GM19468 (cell line): ENCODE measurements at regions not wholly inside any gene's neighbourhood (a gene's known extent, or its start where the extent isn't known, plus 50 kb on each side); places are given as distances from the start of the nearest gene placed in this dataset.

Experiments used
- ATAC-seq: cut with Tn5 transposase; IDR thresholded peaks from one replicate; pipeline ENCODE4 v1.9.1; 2021; ENCODE audit warnings: mild to moderate bottlenecking, moderate library complexity, moderate number of reproducible peaks; ENCODE audit not compliant: unreplicated experiment; ENCODE audit errors: extremely low read depth

DNA sequence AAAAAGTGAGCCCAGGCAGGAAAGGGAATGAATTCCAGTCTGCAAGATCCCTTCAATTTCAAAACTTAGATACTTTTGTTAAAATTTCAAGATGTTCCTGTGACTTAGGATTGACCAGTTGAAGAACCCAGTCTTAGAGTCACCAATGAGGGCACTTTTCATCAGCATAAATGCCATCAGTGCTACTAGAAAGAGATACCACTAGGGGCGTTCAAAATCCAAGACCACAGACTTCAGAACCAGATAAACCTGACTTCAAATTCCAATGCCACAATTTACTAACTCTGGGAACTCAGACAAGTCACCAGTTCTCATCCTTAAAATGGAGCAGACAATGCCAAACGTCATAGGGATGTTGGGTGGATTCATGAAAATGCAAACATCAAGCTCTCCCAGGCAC is 523.2 kb downstream of the BUD13 start:
- ATAC-seq, result no peak

DNA sequence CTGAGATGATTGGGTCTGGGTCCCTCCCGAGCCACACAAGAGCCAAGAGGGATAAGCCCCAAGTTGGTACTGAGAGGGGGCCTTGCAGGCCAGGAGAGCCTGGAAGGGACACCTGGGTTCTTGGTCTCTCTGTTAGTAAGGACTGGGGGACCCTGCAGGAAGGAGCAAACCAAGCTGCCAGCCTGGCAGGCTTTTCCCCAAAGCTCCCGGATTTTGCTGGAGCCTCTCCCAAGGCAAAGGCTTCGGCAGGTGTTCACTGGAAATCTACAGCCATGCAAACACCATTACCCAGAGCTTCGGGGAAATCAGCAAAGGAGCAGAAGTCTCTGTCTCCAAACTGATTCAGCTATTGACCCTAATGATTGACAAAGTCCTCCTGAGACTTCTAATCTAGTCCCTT is 527.9 kb downstream of the BUD13 start:
- no peak for ATAC-seq

DNA sequence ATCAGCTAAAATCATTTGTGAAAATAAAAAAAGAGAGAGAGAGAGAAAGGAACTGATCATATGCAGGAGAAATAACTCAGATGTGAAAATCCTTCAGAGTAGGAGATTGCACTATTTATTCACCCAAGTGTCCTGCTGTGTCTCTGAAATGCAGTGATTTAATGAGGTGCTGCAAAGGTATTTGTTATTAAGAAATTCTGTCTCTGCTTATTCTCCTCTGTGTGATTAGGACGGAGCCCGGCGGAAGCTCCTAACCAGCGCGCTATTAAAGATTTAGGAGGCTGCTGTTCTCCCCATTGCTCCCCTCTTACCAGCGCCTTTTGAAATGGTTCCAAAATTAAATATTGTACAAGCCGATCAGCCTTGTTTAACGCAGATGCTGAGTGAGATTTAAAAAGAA is 528.3 kb downstream of the BUD13 start:
- no peak for ATAC-seq

DNA sequence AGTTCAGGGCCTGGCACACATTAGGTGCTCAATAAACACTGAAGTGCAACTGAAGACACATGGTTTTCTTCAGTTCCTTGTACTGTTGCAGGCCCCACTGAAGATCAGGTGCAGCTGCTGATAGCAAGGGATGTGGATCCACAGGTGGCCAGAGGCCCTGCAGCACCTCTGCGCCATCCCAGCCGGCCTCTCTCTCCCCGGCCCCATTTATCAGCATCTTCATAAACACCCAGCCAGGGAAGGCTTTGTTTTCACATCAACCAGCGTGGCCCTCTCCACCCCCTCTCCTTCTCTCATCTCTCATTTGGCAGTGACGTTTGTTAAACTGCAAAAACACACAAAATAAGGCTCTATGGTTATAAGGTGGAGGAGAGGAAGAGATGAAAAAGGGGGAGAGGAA is 528.8 kb downstream of the BUD13 start:
- no peak for ATAC-seq

DNA sequence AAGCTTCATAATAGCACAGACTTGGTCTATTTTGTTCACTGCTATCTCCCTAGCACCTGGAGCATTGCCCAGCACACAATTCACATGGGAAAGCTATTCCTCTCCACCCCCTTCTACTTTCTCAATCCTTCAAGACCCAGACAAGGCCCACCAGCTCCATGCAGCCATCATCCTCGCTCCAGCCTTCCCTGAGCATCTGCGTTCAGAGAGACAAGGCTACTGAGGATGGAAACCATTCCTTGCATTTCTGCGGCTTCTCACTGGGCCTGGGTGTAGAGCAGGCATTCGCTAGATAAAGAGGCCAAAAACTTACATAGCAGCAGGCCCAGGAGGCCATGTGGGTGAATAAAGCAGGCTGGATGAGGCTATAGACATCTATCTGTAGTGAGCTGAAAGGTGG is 530.8 kb downstream of the BUD13 start:
- no peak for ATAC-seq

DNA sequence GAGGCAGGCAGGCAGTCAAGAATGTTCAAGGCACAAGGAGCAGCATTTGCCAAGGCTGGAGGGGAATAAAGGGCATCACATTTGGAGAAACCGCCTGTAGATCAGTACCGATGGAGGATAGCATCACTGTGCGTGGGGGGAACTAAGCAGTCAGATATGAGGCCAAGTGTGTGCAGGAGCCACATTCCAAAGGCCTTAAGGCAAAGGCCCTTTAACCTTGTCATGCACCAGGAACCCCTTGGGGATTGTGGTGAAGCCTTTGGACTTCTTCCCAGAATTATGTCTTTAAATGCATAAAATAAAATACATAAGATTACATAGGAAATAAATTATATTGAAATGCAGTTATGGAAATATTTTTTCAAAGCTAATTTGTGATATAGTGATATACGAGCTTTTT is 532.1 kb downstream of the BUD13 start:
- no peak for ATAC-seq

DNA sequence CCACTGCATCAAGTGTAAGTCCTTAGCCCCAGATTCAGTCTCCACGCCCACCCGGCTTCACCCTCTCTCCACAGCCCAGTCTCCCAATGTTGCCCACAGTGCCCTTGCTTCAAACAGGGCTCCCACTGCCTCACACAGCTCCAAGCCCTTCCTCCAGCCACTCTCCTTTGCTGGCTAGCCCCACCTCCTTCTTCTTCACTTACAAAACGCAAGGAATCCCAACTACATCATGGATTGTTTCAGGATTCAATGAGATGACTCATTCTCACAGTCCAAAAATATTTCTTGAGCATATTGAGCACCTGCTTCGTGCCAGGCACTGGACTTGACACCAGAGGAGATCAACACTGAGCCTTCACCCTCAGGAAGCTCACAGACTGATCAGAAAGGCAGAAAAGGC is 533.5 kb downstream of the BUD13 start:
- no peak for ATAC-seq

DNA sequence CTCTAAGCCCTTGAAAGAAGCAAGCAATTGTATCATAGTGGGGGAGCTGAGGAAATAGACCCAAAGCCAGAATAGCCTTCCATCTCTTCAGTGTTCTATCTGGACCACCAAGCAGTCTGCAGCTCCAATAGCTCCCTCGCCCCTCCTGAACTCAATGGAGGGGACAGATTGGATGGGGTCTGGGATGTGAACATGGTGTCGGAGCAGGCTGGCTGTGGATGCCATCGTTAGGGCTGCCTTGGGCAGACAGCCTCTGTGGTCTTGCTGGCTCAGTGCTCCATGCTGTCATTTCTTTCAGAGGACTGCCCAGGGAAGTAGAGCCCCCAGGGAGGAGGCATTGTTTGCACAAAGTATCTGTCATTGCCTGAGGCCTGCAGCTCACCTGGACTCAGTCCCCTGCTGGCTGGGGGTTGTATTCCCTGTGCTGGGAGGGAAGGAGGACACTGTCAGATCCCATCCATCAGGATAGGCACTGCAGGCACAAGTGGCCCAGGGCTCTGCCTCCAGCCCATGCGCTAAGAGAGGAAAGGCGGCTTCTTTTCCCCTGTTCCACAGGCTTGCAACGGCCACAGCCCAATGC is 537.7 kb downstream of the BUD13 start:
- no peak for ATAC-seq

DNA sequence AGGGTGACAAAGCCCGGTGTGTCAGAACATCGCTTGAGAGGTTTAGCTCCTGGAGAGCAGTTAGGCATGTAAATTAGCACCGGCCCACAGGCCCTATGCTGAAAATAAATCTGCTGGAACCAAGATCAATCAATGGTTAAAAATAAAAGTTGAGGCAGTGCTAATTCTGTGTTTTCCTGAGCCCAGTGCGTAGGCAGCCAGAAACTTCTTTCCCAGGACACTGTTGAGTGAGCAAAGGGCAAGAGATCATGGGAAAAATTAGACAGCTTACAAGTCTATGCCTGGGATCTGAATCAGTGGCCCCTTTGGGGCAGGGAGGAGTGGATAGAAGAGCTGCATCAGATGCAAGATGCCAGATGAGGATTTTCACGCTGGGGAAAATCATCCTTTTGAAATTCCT is 539.2 kb downstream of the BUD13 start:
- ATAC-seq, result no peak

DNA sequence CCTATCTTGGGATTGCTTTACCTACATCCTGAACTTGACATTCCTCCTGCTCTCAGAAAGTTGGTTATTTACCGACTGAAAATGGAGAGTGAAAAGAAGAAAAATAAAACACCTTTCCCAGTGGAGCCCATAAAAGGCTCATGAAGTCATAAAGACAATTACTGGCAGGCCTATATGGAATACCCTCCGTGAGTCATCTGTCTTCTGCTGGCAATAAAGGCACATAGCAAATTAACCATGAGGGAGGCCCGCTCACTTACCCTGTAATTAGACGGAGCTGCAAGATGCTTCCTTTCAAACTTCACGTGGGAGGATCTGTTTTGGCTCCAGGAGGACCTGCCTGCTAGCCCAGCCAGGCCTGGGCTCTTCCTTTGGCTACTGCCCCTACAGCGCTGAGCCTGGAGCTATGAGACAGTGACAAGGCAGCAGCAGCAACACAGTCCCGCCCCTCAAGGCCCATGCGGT is 540.4 kb downstream of the BUD13 start:
- no peak for ATAC-seq

DNA sequence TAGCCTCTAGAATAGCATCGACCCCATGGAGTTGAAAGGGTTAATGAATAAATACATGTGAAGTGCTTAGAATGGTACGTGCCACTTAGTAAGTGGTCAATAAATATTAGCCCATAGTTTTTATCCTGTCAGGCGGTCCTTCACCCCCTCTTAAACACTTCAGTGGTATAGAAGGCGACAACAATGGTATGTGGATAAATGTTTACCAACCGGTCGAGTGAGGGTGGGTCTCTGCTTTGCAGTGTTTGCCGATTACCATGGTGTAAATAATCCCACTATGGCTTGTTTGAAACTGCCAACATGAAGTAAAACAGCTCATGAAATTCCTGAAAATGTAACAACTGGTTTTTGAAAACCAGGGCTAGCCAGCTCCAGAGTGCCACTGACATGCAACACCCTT is 541.2 kb downstream of the BUD13 start:
- no peak for ATAC-seq

DNA sequence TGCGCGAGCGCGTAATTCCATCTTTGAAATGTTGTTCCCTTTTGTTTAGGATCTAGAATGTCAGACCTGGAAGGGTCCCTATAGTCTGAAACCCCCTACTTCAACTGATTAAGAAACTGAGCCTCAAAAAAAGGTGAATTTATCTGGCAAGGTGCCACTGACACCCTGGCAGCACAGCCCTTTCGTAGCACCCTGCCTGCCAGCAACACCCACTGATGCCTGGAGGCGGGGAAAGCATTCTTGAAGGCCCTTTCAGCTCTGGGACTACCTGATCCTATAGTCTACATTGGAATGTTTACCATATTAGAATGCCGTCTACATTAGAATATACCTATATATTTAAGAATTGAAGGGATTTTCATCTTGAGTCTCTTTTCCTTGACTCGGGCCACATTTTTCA is 542.3 kb downstream of the BUD13 start:
- no peak for ATAC-seq

DNA sequence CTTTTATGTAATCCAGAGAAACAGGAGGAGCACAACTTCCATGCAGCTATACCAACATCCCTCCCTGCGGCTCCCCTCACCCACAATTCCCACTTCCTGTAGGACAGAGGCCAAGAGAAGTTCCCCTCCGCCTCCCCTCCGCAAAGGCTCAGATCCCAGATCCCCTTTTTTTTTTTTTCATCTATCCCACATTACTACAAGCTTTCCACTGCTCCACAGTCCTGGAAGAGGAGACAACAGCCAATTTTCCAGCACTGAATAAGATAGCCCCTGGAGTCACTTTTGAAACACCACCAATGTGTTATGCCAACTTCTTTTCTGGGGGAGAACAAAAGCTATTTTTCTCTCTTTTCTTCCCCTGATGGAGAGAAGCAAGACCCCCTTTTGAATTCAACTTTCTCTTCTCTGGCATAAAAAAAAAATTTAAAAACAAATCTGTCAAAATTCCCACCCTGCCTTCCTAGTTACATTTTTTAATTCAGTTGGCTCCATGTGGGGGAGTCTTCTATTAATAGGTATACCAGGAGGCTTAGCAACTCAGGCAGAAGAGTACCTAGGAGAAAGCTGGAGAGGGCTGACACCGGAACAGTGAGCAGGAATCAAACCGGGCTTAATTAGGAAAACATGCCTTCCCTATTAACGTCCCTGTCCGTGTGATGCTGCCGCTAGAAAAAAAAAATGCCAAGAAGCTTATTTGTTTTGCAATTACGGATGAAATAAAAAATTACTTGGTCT is 543.4 kb downstream of the BUD13 start:
- no peak for ATAC-seq

DNA sequence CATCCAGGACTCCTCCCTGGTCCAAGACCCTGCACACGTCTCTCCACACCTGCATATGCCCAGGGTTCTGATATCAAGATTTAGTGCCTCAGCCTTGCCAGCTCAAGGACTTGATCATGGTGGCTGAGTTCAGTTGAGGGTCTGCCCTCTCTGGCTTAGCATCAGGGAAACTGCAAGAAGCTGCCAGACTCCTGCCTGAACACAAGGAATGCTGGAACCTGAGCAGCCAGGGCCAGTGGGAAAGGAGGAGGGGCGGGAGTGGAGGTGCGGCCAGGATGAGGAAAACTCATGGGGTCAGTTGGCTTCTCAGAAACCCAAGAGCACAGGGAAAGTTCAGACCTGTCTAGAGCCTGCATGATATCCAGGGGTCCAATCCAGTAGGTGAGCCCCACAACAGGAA is 546.1 kb downstream of the BUD13 start:
- no peak for ATAC-seq

DNA sequence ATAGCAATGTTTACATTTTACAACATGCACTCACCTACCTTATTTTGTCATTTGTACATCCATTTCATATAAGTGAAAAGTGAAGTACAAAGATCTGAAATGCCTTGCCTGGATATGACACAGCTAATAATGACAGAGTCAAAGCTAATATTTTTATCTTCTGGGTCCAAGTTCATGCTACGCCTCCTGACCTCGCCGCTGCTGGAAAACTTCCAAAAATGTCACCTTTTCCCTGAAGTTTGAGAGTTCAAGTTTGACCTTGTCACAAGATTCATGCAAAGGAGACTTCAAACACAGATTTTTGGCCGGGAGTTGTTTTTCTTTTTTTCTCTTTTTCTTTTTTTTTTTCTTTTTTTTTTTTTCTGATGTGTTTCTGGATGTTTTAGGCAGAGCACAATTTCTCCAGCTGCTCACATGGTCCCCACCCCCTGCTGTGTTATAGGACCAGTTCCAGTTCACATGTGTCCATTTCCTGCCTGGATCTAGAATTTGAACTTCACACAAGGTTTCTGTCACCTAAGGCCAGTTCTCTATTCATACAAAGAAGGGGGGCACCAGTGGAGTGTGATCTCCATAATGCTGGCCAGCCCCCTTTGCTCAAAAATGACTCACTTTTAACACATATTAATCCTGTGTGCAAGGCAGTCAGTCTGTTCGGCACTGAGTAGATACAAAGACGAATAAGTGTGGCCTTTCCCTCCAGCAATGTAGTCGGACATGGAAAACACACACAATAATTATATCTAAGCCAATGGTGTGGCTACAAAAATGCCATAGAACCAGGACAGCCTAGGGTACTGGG is 546.8 kb downstream of the BUD13 start:
- no peak for ATAC-seq

DNA sequence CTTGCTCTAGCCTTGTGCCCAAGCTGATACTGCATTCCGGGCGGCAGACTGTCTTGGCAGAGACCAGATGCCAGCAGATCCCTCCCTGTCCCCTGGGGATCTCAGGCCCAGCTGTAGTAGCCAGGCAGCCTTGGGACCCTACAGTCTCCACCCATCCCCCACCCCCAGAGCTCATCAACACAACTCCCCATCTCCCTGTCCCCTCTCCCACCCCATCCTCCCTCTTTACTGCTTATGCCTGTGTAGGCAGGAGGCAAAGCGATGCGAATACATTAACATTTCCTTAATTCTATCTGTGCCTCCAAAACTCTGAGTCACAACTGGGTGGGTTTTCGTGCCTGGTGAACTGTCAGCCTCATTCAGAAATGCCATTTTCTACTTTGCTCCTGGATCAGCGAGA is 547.6 kb downstream of the BUD13 start:
- no peak for ATAC-seq

DNA sequence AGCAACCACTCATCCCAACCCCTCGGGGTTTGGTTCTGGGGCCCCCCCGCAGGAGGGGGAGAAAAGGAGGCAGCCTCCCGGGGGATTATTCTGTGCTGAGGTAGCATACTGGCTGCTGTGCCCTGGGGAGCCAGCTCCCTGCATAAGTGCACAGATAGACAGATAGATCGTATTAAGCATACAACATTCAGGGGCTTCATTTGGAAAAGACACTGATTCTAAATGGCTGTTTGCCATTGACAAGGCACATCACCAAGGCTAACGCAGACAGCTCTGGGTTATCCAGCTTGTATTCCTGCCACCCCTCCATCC is 547.9 kb downstream of the BUD13 start:
- ATAC-seq, result no peak

DNA sequence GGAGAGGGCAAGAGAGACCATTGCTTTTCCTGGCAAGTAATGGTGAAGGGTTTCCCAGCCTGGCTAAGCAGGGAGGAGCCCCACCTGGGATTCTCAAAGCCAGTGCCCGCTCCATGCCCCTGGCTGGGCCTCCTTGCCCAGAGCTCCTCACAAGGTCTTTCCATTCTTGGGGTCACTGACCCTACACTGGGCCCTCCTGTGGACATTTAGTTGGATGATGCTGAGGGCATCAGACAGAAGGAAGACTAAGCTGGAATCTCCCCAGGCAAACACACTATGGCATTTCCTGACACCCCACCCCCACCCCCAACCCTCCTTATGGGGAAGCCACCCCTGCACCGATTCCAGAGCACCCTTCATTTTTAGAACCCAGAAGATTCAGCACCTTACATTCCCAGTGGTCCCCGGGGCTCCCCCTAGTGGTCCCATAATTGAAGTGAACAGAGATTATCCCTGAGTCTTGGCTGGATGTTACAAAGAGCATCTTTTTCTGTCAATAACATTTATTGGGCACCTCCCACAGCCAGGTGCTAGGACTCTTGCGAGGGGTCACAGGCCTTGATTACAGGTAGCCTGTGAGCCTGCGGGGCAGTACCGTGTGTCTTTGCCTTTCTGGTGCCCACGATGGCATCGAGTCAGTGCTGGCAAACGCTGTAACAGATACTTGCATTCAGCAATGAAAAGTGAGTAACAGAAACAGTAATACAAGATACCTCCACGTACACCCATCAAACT is 548.5 kb downstream of the BUD13 start:
- no peak for ATAC-seq

DNA sequence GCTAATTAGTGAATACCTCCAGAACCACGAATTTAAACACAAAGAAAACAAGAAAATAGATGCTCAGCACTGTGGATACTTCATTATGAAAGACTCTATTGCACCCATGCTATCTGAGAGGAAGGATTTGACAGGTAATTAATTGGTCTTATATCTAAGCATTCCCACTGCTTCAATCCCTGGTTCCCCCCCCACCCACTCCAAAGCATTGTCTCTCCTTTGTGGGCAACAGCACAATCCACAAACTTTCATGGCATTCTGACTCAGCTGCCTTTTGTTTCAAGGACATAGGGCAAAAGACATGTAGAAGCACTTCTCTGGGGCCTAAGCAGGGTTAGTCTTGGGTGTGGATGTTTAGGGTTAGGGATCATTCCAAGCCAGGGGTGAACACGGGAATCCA is 551.4 kb downstream of the BUD13 start:
- ATAC-seq, result no peak

DNA sequence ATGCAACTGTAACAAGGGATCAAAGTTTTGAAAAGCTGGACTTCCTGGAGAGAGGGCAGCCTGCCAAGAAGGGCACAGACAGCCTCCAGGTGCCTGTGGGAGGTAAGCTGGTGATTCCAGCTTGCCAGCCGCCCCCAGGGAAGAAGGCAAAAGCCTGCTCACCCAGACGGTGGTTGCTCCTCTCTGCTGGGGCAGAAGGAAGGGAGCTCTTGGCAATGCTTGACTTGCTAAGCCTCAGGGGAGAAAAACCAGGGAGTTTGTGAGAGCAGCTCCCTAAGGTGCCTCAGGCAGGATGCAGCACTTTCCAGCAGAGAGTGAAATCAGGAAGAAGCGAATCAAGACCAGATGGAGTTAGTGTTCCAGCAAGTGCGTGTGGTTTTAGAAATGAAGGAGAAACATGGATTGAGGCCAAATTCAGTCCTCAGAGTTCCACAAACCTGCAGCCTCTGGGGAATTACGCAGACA is 553.6 kb downstream of the BUD13 start:
- no peak for ATAC-seq

DNA sequence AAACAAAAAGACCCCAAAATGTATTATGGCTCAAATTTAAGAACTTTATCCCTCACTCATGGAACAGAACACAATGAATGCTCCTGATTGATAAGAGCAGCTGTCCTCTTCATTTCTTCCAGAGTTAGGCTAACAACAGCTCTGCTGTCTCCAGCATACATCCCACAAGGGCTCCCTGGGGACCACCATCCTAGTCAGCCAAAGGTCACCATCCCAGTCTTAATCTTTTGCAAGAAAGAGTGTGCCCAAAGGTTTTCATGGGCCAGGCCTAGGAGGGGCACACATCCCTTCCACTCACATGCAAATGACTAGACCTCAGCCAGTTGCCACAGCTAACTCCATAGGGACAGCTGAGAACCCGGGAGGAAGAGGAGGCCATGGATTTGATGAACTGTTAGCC is 555.3 kb downstream of the BUD13 start:
- ATAC-seq, result no peak
